Neural progenitor cell (in vitro differentiated cells): ENCODE measurements at regions not wholly inside any gene's neighbourhood (a gene's known extent, or its start where the extent isn't known, plus 50 kb on each side); places are given as distances from the start of the nearest gene placed in this dataset.

Experiments
- DNase-seq: peaks from one replicate; pipeline ENCODE4 v3.0.0-alpha.2; 2016; ENCODE audit warnings: low spot score
- H2AFZ ChIP-seq: fragments of 200-600 bp; sonication (generic); replicated peaks from 2 replicates; pipeline ENCODE4 v1.6.1; 2016; ENCODE audit warnings: antibody characterized with exemption
- H3F3A ChIP-seq: fragments of 200-600 bp; sonication (generic); 2 replicates; pipeline ENCODE4 v1.6.1; 2016; ENCODE audit warnings: antibody characterized with exemption, low read depth
- H3K27ac ChIP-seq: fragments of 200-600 bp; sonication (generic); 2 replicates; pipeline ENCODE4 v1.5.1; 2016; ENCODE audit warnings: mild to moderate bottlenecking
- H3K27me3 ChIP-seq: fragments of 200-600 bp; sonication (generic); 2 replicates; pipeline ENCODE4 v1.6.1; 2016; ENCODE audit warnings: mild to moderate bottlenecking, moderate library complexity
- H3K36me3 ChIP-seq: fragments of 200-600 bp; sonication (generic); 2 replicates; pipeline ENCODE4 v1.5.1; 2016
- H3K4me1 ChIP-seq: fragments of 200-600 bp; sonication (generic); 2 replicates; pipeline ENCODE4 v1.6.1; 2016; ENCODE audit warnings: mixed run types
- H3K4me2 ChIP-seq: fragments of 200-600 bp; sonication (generic); 2 replicates; pipeline ENCODE4 v1.6.1; 2016
- H3K4me3 ChIP-seq: fragments of 200-600 bp; sonication (generic); 2 replicates; pipeline ENCODE4 v1.5.1; 2016
- H3K79me2 ChIP-seq: fragments of 200-600 bp; sonication (generic); 2 replicates; pipeline ENCODE4 v1.6.1; 2016; ENCODE audit warnings: low read depth
- H3K9ac ChIP-seq: fragments of 200-600 bp; sonication (generic); 2 replicates; pipeline ENCODE4 v1.6.1; 2016
- H3K9me3 ChIP-seq: fragments of 200-600 bp; sonication (generic); 2 replicates; pipeline ENCODE4 v1.5.1; 2016; ENCODE audit warnings: low read depth
- H4K20me1 ChIP-seq: fragments of 200-600 bp; sonication (generic); 2 replicates; pipeline ENCODE4 v1.6.1; 2016; ENCODE audit warnings: low read depth
- H3K27ac Mint-ChIP-seq: 3 replicates; pipeline ENCODE4 v1.8.0; 2021; ENCODE audit warnings: mixed read lengths
- H3K27me3 Mint-ChIP-seq: 2 replicates; pipeline ENCODE4 v1.8.0; 2022; ENCODE audit warnings: low read depth, mild to moderate bottlenecking, inconsistent platforms, moderate library complexity, mixed read lengths; ENCODE audit not compliant: insufficient read depth
- H3K36me3 Mint-ChIP-seq: 3 replicates; pipeline ENCODE4 v1.8.0; 2021; ENCODE audit warnings: mixed read lengths
- H3K4me1 Mint-ChIP-seq: 3 replicates; pipeline ENCODE4 v1.8.0; 2021; ENCODE audit warnings: mixed read lengths
- H3K4me3 Mint-ChIP-seq: 3 replicates; pipeline ENCODE4 v1.8.0; 2021; ENCODE audit warnings: mild to moderate bottlenecking, moderate library complexity, mixed read lengths
- H3K9me3 Mint-ChIP-seq: 3 replicates; pipeline ENCODE4 v1.8.0; 2020; ENCODE audit warnings: mixed read lengths
- CTCF ChIP-seq: fragments of 200-600 bp; sonication (generic); IDR thresholded peaks from 2 replicates; pipeline ENCODE4 v1.5.1; 2017; ENCODE audit warnings: antibody characterized with exemption, mild to moderate bottlenecking
- EZH2 ChIP-seq: fragments of 200-600 bp; sonication (generic); IDR thresholded peaks from 2 replicates; pipeline ENCODE4 v1.6.1; 2017; ENCODE audit warnings: antibody characterized with exemption, mild to moderate bottlenecking, moderate library complexity
- EZH2phosphoT487 ChIP-seq: fragments of 200-600 bp; sonication (generic); IDR thresholded peaks from 2 replicates; pipeline ENCODE4 v1.6.1; 2017; ENCODE audit warnings: antibody characterized with exemption

DNA sequence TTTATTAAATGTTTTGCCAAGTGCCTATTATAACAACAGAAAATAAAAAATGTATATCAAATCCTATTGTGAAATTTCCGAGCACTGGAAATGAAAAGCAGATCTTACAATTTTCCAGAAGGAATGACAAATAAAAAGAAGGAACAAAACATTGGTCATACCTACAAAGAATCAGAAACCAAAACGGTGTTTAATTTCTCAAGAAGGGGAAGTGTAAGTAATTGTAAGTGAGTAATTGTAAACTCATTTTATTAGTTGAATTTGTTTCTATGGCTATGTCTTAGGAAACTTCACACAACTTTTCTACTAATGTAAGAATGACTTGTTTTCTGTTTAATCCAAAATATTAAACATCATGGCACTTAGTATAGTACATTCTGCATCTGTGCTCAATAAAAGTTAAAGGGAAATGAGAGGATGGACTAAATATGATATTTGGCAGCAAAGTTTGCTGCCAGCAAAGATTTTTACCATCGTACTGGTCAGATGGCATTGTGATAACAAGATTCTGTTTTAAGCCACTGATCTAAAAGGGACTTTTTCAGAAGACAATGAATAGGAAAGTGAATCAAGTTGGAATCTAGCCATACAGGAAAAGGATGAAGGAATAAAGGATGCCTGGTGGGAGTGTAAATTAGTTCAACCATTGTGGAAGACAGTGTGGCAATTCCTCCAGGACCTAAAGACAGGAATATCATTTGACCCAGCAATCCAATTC is 232.4 kb downstream of the NFKBIZ start:
- Mint-ChIP-seq H3K27me3 (peaks cover 2% of the 10 kb centered on the region), H3K4me1 (no peaks in the 10 kb centered on the region), H3K9me3 (no peaks in the 10 kb centered on the region), H3K36me3 (no peaks in the 10 kb centered on the region), H3K4me3 (no peak overlapping the region), H3K27ac (no peak overlapping the region)
- TF ChIP-seq EZH2phosphoT487 (no peak), EZH2 (no peak), CTCF (no peak)
- H4K20me1 ChIP-seq, result no peaks in the 10 kb centered on the region
- H3K9ac ChIP-seq, result no peak overlapping the region
- H3K4me2 ChIP-seq, result no peak overlapping the region
- no peak for DNase-seq
- no peak overlapping the region for H3K27ac ChIP-seq
- H3K27me3 ChIP-seq, result no peaks in the 10 kb centered on the region
- peaks cover 19% of the 10 kb centered on the region for H3K4me1 ChIP-seq
- H3F3A ChIP-seq, result no peaks in the 10 kb centered on the region
- no peaks in the 10 kb centered on the region for H3K36me3 ChIP-seq
- no peak overlapping the region for H3K4me3 ChIP-seq
- peak overlapping the region; percentile 60 for H2AFZ ChIP-seq
- H3K79me2 ChIP-seq, result no peaks in the 10 kb centered on the region
- no peaks in the 10 kb centered on the region for H3K9me3 ChIP-seq

GRCh38 chr3:102083473-102083872 is 234.2 kb downstream of the NFKBIZ start:
- H3K4me1 ChIP-seq, result peaks cover 20% of the 10 kb centered on the region
- no peak overlapping the region for H3K4me3 ChIP-seq
- H3K27me3 ChIP-seq, result no peaks in the 10 kb centered on the region
- H3F3A ChIP-seq, result no peaks in the 10 kb centered on the region
- no peaks in the 10 kb centered on the region for H3K9me3 ChIP-seq
- H3K27ac ChIP-seq, result no peak overlapping the region
- no peak overlapping the region for H3K4me2 ChIP-seq
- no peaks in the 10 kb centered on the region for H3K27me3 Mint-ChIP-seq
- no peak overlapping the region for H2AFZ ChIP-seq
- no peak overlapping the region for H3K27ac Mint-ChIP-seq
- no peaks in the 10 kb centered on the region for H3K4me1 Mint-ChIP-seq
- H3K4me3 Mint-ChIP-seq, result no peak overlapping the region
- TF ChIP-seq EZH2phosphoT487 (no peak), CTCF (no peak), EZH2 (no peak)
- no peaks in the 10 kb centered on the region for H3K36me3 ChIP-seq
- H3K79me2 ChIP-seq, result no peaks in the 10 kb centered on the region
- DNase-seq, result no peak
- no peaks in the 10 kb centered on the region for H3K9me3 Mint-ChIP-seq
- no peaks in the 10 kb centered on the region for H4K20me1 ChIP-seq
- H3K9ac ChIP-seq, result no peak overlapping the region
- no peaks in the 10 kb centered on the region for H3K36me3 Mint-ChIP-seq

GRCh38 chr3:102084006-102084405 is 234.7 kb downstream of the NFKBIZ start:
- H3K36me3 ChIP-seq, result no peaks in the 10 kb centered on the region

More at GRCh38 chr3:102084006-102084405, 234.7 kb downstream of the NFKBIZ start:
- Mint-ChIP-seq H3K36me3 (no peaks in the 10 kb centered on the region), H3K27ac (no peak overlapping the region), H3K27me3 (no peaks in the 10 kb centered on the region), H3K4me3 (no peak overlapping the region), H3K9me3 (no peaks in the 10 kb centered on the region), H3K4me1 (no peaks in the 10 kb centered on the region)
- H3K4me2 ChIP-seq, result no peak overlapping the region
- no peak overlapping the region for H3K9ac ChIP-seq
- no peaks in the 10 kb centered on the region for H3K27me3 ChIP-seq
- H3K9me3 ChIP-seq, result no peaks in the 10 kb centered on the region
- peaks cover 21% of the 10 kb centered on the region for H3K4me1 ChIP-seq
- H2AFZ ChIP-seq, result no peak overlapping the region
- no peaks in the 10 kb centered on the region for H3F3A ChIP-seq
- TF ChIP-seq CTCF (no peak), EZH2 (no peak), EZH2phosphoT487 (no peak)
- no peak for DNase-seq
- H3K27ac ChIP-seq, result no peak overlapping the region
- no peak overlapping the region for H3K4me3 ChIP-seq
- no peaks in the 10 kb centered on the region for H4K20me1 ChIP-seq
- no peaks in the 10 kb centered on the region for H3K79me2 ChIP-seq
